ENCODE measurements at regions not wholly inside any gene's neighbourhood (a gene's known extent, or its start where the extent isn't known, plus 50 kb on each side); places are given as distances from the start of the nearest gene placed in this dataset.

- no peak for DNase-seq
- no peak for TF ChIP-seq CTCF (IDR thresholded peaks at IDR 0.05)
- H3K9me3 Mint-ChIP-seq = no peaks in the 10 kb centered on the region
- H3K36me3 Mint-ChIP-seq (ENCODE audit: low read depth) = no peaks in the 10 kb centered on the region
- H3K27me3 Mint-ChIP-seq (ENCODE audit: low read depth, poor library complexity) = peaks cover 3% of the 10 kb centered on the region
- no peak overlapping the region for H3K27ac Mint-ChIP-seq
- H3K4me1 Mint-ChIP-seq = no peaks in the 10 kb centered on the region
- H3K4me3 Mint-ChIP-seq = no peak overlapping the region
These were observed 59.8 kb upstream of the THBS2 start for GRCh38 chr6:169313347-169314010.

GRCh38 chr6:169312658-169313346, 59.2 kb upstream of the THBS2 start:
- H3K27me3 Mint-ChIP-seq (ENCODE audit: low read depth, poor library complexity) = peaks cover 3% of the 10 kb centered on the region
- no peak for DNase-seq
- no peak overlapping the region for H3K27ac Mint-ChIP-seq
- H3K9me3 Mint-ChIP-seq = no peaks in the 10 kb centered on the region
- no peaks in the 10 kb centered on the region for H3K36me3 Mint-ChIP-seq (ENCODE audit: low read depth)
- no peak overlapping the region for H3K4me3 Mint-ChIP-seq
- no peak for TF ChIP-seq CTCF (IDR thresholded peaks at IDR 0.05)
- H3K4me1 Mint-ChIP-seq = no peaks in the 10 kb centered on the region

GRCh38 chr6:169310983-169311382, 57.3 kb upstream of the THBS2 start:
- no peaks in the 10 kb centered on the region for H3K36me3 Mint-ChIP-seq (ENCODE audit: low read depth)
- DNase-seq = no peak
- H3K4me1 Mint-ChIP-seq = no peaks in the 10 kb centered on the region
- H3K4me3 Mint-ChIP-seq = no peak overlapping the region
- peaks cover 14% of the 10 kb centered on the region for H3K9me3 Mint-ChIP-seq
- H3K27ac Mint-ChIP-seq = no peak overlapping the region
- no peak for TF ChIP-seq CTCF (IDR thresholded peaks at IDR 0.05)
- H3K27me3 Mint-ChIP-seq (ENCODE audit: low read depth, poor library complexity) = peaks cover 3% of the 10 kb centered on the region
